ENCODE measurements at regions not wholly inside any gene's neighbourhood (a gene's known extent, or its start where the extent isn't known, plus 50 kb on each side); places are given as distances from the start of the nearest gene placed in this dataset.

- DNase-seq (ENCODE audit: low read depth in 1 of 2, low spot score in 1 of 2) (no peak), ATAC-seq (no peak), FAIRE-seq (no peak)
- over 99% methylated on average over 26 of the region's 30 CpGs for WGBS (ENCODE audit: missing lambda C conversion rate)
- Histone ChIP-seq H3K4me1 (no peaks in the 10 kb centered on the region), H3K4me3 (no peak overlapping the region), H3K9me3 (no peaks in the 10 kb centered on the region), H3K4me2 (no peak overlapping the region), H3K27ac (no peak overlapping the region)
- POLR2A ChIA-PET = no interaction called here
- TF ChIP-seq EHF (CRISPR knock-in tag; IDR thresholded peaks at IDR 0.05) = no peak
- TF ChIP-seq HOXA7 (CRISPR knock-in tag; IDR thresholded peaks at IDR 0.05) = no peak
- TF ChIP-seq ESRRA (IDR thresholded peaks at IDR 0.05; ENCODE audit: borderline replicate concordance, low read length) = no peak
- TF ChIP-seq CHD4 (IDR thresholded peaks at IDR 0.05; ENCODE audit: borderline replicate concordance) = no peak
- TF ChIP-seq KDM5A (IDR thresholded peaks at IDR 0.05) = no peak
- TF ChIP-seq ZSCAN20 (CRISPR knock-in tag; IDR thresholded peaks at IDR 0.05) = no peak
- TF ChIP-seq PBX3 (IDR thresholded peaks at IDR 0.05) = no peak
- TF ChIP-seq EP300 (IDR thresholded peaks at IDR 0.05) = no peak
- no peak for TF ChIP-seq PHF8 (IDR thresholded peaks at IDR 0.05; ENCODE audit: borderline replicate concordance, low read depth)
- TF ChIP-seq REST (IDR thresholded peaks at IDR 0.05) = no peak
- TF ChIP-seq CBX2 (IDR thresholded peaks at IDR 0.05; ENCODE audit: borderline replicate concordance, low read depth) = no peak
- no peak for TF ChIP-seq POLR2A (IDR thresholded peaks at IDR 0.05; ENCODE audit: low read length)
- no peak for TF ChIP-seq CBX8 (IDR thresholded peaks at IDR 0.05)
- TF ChIP-seq HEYL (CRISPR knock-in tag; IDR thresholded peaks at IDR 0.05) = no peak
- no peak for TF ChIP-seq TFCP2L1 (CRISPR knock-in tag; IDR thresholded peaks at IDR 0.05)
- no peak for TF ChIP-seq ZFP36 (IDR thresholded peaks at IDR 0.05; ENCODE audit: borderline replicate concordance, partially characterized antibody)
- TF ChIP-seq CTCF (IDR thresholded peaks at IDR 0.05) = no peak
- no peak for TF ChIP-seq CEBPB (IDR thresholded peaks at IDR 0.05)
- TF ChIP-seq FOXS1 (CRISPR knock-in tag; IDR thresholded peaks at IDR 0.05) = no peak
- no peak for TF ChIP-seq E2F6 (IDR thresholded peaks at IDR 0.05; ENCODE audit: borderline replicate concordance, low read depth)
- CTCF ChIA-PET = no interaction called here
These were observed 128.5 kb downstream of the PTPRS start for GRCh38 chr19:5212101-5212500.

- H3K9me3 ChIP-seq = no peaks in the 10 kb centered on the region
- POLR2A ChIA-PET = no interaction called here
- ATAC-seq = no peak
These were observed 129.3 kb downstream of the PTPRS start for GRCh38 chr19:5211217-5211822.

More at GRCh38 chr19:5211217-5211822, 129.3 kb downstream of the PTPRS start:
- DNase-seq (ENCODE audit: low read depth in 1 of 2, low spot score in 1 of 2) = no peak
- no peak overlapping the region for H3K4me3 ChIP-seq
- WGBS (ENCODE audit: missing lambda C conversion rate) = 98% methylated on average over 7 of the region's 9 CpGs
- TF ChIP-seq GATA3 (IDR thresholded peaks at IDR 0.05; ENCODE audit: borderline replicate concordance) = no peak
- no peak for TF ChIP-seq EHMT2 (IDR thresholded peaks at IDR 0.05; ENCODE audit: low read depth)
- no peak for TF ChIP-seq MAZ (IDR thresholded peaks at IDR 0.05; ENCODE audit: borderline replicate concordance, low read depth, low read length)
- TF ChIP-seq HMGXB4 (CRISPR knock-in tag; IDR thresholded peaks at IDR 0.05; ENCODE audit: borderline replicate concordance) = no peak
- no peak for TF ChIP-seq RAD21 (conservative IDR thresholded peaks at IDR 0.05 in 1 of 2, IDR thresholded peaks at IDR 0.05 in 1 of 2)
- no peak for TF ChIP-seq ZFP36 (IDR thresholded peaks at IDR 0.05; ENCODE audit: borderline replicate concordance, partially characterized antibody)
- TF ChIP-seq BHLHE40 (IDR thresholded peaks at IDR 0.05; ENCODE audit: low read depth, low read length) = no peak
- no peak for TF ChIP-seq RCOR1 (IDR thresholded peaks at IDR 0.05; ENCODE audit: low read depth, low read length)
- TF ChIP-seq FOXS1 (CRISPR knock-in tag; IDR thresholded peaks at IDR 0.05) = no peak
- TF ChIP-seq NPAS2 (CRISPR knock-in tag; IDR thresholded peaks at IDR 0.05; ENCODE audit: borderline replicate concordance) = no peak
- TF ChIP-seq HOXB13 (CRISPR knock-in tag; IDR thresholded peaks at IDR 0.05; ENCODE audit: low read depth) = no peak
- TF ChIP-seq PHF8 (IDR thresholded peaks at IDR 0.05; ENCODE audit: borderline replicate concordance, low read depth) = no peak
- no peak for TF ChIP-seq POLR2A (IDR thresholded peaks at IDR 0.05; ENCODE audit: low read length)
- no peak for TF ChIP-seq HOXA7 (CRISPR knock-in tag; IDR thresholded peaks at IDR 0.05)
- no peak for TF ChIP-seq HEYL (CRISPR knock-in tag; IDR thresholded peaks at IDR 0.05)
- CTCF ChIA-PET = interaction anchor here (0.5 kb wide), 1 partner anchor 15 kb away, joined by 3 read pairs; no protein-coding TSS in a partner anchor
- no peaks in the 10 kb centered on the region for H3K4me1 ChIP-seq
- FAIRE-seq = no peak
- H3K4me2 ChIP-seq = no peak overlapping the region
- H3K27ac ChIP-seq = no peak overlapping the region

Measured in A549 (cell line).